ENCODE measurements at regions not wholly inside any gene's neighbourhood (a gene's known extent, or its start where the extent isn't known, plus 50 kb on each side); places are given as distances from the start of the nearest gene placed in this dataset.

DNA sequence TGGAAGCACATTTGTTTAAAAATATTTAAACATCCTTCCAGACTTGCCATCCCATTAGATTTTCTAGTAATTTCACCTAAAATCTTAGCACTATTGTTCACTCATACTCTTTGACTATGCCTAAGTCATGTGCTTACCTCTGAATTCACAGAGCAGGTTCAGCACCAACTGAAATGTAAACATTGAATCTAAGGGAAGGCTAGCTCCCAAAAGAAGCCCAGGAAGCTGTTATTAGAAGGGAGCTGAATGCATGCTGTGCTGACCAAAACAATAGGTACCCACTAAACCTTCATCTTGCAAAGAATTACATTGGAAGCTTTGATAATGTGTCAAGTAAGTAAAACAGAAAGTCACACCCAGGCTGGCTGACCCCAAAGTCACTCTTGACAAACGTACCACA is 571.3 kb downstream of the GABRG2 start:
- TF ChIP-seq POLR2A (IDR thresholded peaks at IDR 0.05; ENCODE audit: low read depth) = no peak
- TF ChIP-seq, protein P1, sequence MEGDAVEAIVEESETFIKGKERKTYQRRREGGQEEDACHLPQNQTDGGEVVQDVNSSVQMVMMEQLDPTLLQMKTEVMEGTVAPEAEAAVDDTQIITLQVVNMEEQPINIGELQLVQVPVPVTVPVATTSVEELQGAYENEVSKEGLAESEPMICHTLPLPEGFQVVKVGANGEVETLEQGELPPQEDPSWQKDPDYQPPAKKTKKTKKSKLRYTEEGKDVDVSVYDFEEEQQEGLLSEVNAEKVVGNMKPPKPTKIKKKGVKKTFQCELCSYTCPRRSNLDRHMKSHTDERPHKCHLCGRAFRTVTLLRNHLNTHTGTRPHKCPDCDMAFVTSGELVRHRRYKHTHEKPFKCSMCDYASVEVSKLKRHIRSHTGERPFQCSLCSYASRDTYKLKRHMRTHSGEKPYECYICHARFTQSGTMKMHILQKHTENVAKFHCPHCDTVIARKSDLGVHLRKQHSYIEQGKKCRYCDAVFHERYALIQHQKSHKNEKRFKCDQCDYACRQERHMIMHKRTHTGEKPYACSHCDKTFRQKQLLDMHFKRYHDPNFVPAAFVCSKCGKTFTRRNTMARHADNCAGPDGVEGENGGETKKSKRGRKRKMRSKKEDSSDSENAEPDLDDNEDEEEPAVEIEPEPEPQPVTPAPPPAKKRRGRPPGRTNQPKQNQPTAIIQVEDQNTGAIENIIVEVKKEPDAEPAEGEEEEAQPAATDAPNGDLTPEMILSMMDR (IDR thresholded peaks at IDR 0.05) = no peak
